ENCODE measurements at regions not wholly inside any gene's neighbourhood (a gene's known extent, or its start where the extent isn't known, plus 50 kb on each side); places are given as distances from the start of the nearest gene placed in this dataset.

DNA sequence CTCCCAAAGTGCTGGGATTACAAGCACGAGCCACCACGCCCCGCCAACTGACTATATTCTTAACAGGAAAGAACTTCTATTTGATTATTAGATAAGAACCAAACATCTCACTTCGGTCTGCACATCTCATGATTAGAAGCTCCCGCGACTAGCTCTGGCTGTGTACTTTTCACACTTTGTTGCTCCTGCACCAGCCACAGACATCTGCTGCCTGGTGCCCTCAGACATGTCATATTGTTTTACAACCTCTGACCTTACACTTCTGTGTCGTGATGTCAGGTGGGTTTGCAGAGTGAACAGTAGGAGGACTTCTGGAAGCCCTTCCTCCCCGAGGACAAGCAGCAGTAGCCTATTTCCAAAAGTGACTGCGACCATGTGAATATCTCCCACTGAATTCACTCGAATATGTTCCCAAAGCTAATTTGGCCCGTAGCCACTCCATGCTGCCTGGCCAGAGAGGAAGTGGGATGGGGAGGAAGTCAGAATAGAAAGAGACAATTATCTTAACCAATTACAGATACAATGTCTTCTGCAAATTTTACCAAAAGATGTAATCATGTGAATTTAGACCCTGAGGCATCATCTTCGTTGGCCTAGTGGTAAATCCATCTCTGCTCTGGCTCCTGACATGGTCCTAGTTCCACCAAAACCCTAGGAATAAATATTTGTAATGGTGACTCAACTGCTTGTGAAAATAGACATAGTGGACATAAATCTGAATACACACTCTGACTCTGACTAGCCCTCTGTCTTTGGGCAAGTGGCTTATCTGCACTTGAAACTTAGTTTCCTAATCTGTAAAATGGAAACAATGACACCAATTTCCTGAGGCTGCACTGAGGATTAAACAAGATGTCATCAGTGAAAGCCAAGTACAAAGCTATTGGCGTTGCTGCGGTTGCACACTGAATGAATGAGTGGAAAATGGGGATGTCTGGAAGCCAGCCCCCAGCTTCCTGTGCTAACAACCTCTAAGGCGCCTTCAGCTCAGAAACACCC, 406.1 kb downstream of the LRATD1 start:
- H3K4me3 ChIP-seq (ENCODE audit: low read depth, low read length): no peak overlapping the region
- no peaks in the 10 kb centered on the region for H3K9me3 ChIP-seq (ENCODE audit: control insufficient read depth, low read length)
- H3K36me3 ChIP-seq (ENCODE audit: control insufficient read depth, insufficient read depth, low read length): no peaks in the 10 kb centered on the region
- TF ChIP-seq, protein P1, sequence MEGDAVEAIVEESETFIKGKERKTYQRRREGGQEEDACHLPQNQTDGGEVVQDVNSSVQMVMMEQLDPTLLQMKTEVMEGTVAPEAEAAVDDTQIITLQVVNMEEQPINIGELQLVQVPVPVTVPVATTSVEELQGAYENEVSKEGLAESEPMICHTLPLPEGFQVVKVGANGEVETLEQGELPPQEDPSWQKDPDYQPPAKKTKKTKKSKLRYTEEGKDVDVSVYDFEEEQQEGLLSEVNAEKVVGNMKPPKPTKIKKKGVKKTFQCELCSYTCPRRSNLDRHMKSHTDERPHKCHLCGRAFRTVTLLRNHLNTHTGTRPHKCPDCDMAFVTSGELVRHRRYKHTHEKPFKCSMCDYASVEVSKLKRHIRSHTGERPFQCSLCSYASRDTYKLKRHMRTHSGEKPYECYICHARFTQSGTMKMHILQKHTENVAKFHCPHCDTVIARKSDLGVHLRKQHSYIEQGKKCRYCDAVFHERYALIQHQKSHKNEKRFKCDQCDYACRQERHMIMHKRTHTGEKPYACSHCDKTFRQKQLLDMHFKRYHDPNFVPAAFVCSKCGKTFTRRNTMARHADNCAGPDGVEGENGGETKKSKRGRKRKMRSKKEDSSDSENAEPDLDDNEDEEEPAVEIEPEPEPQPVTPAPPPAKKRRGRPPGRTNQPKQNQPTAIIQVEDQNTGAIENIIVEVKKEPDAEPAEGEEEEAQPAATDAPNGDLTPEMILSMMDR (IDR thresholded peaks at IDR 0.05): no peak
- no peaks in the 10 kb centered on the region for H3K4me1 ChIP-seq
- H3K79me2 ChIP-seq: no peaks in the 10 kb centered on the region
- no peak overlapping the region for H2AFZ ChIP-seq
- no peak overlapping the region for H3K27ac ChIP-seq
- no peak overlapping the region for H3K9ac ChIP-seq
- H3K4me2 ChIP-seq (ENCODE audit: low read length): no peak overlapping the region
- no peaks in the 10 kb centered on the region for H3K27me3 ChIP-seq (ENCODE audit: control insufficient read depth, insufficient read depth, low read length)

DNA sequence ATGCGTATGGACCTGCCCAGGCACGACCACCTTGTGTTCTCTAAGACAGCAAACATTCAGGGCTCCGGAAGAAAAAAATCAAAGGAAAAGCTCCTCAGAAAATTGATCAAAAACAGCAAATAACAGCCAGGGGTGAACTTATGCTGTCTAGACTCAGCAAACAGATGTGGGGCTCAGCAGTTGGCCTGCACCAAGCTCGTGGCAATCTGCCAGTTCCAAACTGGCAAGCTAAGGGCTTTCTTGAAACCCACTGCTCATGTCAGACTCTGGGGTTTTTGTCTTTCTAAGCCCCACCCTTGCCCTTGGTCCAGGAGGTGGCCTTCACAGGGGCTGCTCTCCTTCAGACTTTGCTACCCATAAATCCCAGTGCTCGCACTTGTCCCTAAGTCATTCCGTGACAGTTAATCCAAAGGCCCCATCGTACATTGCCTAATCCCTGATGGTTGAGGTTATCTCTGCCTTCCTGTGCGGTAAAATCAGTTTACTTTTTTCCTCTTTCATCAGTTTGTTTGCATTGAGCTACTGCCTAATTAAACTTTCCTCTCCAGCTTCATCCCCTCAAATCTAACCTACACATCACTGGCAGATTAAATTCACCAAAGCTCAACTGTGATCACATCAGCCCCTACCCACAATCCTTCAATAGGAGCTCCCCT, 408.0 kb downstream of the LRATD1 start:
- no peaks in the 10 kb centered on the region for H3K9me3 ChIP-seq (ENCODE audit: control insufficient read depth, low read length)
- no peak overlapping the region for H3K4me2 ChIP-seq (ENCODE audit: low read length)
- no peaks in the 10 kb centered on the region for H3K36me3 ChIP-seq (ENCODE audit: control insufficient read depth, insufficient read depth, low read length)
- H3K4me1 ChIP-seq: no peaks in the 10 kb centered on the region
- no peak overlapping the region for H3K9ac ChIP-seq
- TF ChIP-seq, protein P1 (IDR thresholded peaks at IDR 0.05): no peak
- H3K4me3 ChIP-seq (ENCODE audit: low read depth, low read length): no peak overlapping the region
- no peak overlapping the region for H2AFZ ChIP-seq
- H3K79me2 ChIP-seq: no peaks in the 10 kb centered on the region
- H3K27ac ChIP-seq: no peak overlapping the region
- H3K27me3 ChIP-seq (ENCODE audit: control insufficient read depth, insufficient read depth, low read length): no peaks in the 10 kb centered on the region

DNA sequence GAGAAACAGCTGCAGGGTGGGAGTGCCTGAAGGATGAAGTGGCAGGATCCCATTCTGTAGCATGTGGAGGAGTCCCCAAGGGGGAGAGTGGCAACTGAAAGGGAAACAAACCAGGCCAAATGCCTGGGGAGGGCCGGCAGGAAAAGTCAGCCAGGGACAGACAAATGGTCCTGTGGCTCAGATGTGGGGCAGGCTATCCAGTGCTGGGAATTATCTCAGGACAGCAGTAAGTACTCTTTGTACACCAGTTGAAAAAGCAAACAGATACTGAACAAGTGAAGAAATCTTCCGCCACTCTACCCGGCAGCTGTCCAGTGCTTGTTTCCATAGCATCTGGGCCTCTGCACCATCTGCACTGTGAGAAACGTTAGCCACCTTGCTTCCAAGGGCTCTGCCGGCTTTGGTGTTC, 408.9 kb downstream of the LRATD1 start:
- no peak overlapping the region for H3K27ac ChIP-seq
- H3K36me3 ChIP-seq (ENCODE audit: control insufficient read depth, insufficient read depth, low read length): no peaks in the 10 kb centered on the region
- no peaks in the 10 kb centered on the region for H3K79me2 ChIP-seq
- H2AFZ ChIP-seq: no peak overlapping the region
- H3K27me3 ChIP-seq (ENCODE audit: control insufficient read depth, insufficient read depth, low read length): no peaks in the 10 kb centered on the region
- no peak overlapping the region for H3K4me2 ChIP-seq (ENCODE audit: low read length)
- H3K9me3 ChIP-seq (ENCODE audit: control insufficient read depth, low read length): no peaks in the 10 kb centered on the region
- no peak overlapping the region for H3K4me3 ChIP-seq (ENCODE audit: low read depth, low read length)
- H3K4me1 ChIP-seq: no peaks in the 10 kb centered on the region
- TF ChIP-seq, protein P1 (IDR thresholded peaks at IDR 0.05): no peak
- H3K9ac ChIP-seq: no peak overlapping the region

DNA sequence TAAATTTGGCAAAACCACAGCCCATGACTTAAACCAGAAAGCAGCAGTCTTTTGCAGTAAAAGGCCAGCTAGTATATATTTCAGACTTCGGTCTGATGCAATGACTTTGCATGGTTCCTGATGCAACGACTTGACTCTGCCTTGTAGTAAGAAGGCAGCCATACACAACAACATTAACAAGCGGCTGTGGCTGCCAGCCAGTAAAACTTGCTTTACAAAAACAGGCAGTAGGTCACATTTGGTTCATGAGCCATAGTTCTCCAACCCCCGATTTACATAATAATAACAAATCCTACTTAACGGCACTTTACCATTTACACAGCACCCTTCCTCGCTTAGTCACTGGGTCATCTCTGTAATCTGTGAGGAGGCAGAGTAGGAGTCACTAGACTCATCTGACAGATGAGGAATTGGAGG, 410.3 kb downstream of the LRATD1 start:
- Histone ChIP-seq H3K27ac (no peak overlapping the region), H3K36me3 (ENCODE audit: control insufficient read depth, insufficient read depth, low read length) (no peaks in the 10 kb centered on the region), H3K27me3 (ENCODE audit: control insufficient read depth, insufficient read depth, low read length) (no peaks in the 10 kb centered on the region), H3K4me2 (ENCODE audit: low read length) (no peak overlapping the region), H3K9ac (no peak overlapping the region), H3K4me1 (no peaks in the 10 kb centered on the region), H3K79me2 (no peaks in the 10 kb centered on the region), H3K9me3 (ENCODE audit: control insufficient read depth, low read length) (no peaks in the 10 kb centered on the region), H3K4me3 (ENCODE audit: low read depth, low read length) (no peak overlapping the region), H2AFZ (no peak overlapping the region)
- TF ChIP-seq, protein P1 (IDR thresholded peaks at IDR 0.05): no peak

Measured in parathyroid adenoma (tissue), 2 donors.